Neural progenitor cell (in vitro differentiated cells): ENCODE measurements at regions not wholly inside any gene's neighbourhood (a gene's known extent, or its start where the extent isn't known, plus 50 kb on each side); places are given as distances from the start of the nearest gene placed in this dataset.
A peak's percentile ranks its signal among the peaks of the same experiment; 100 is the strongest.
"Not testable (repeated sequence)": the region's sequence is repeated elsewhere in the genome, so short reads cannot be mapped to it uniquely, and the experiment has no call there.

Experiments
- DNase-seq: peaks from one replicate; pipeline ENCODE4 v3.0.0-alpha.2; 2016; ENCODE audit warnings: low spot score
- H2AFZ ChIP-seq: fragments of 200-600 bp; sonication (generic); replicated peaks from 2 replicates; pipeline ENCODE4 v1.6.1; 2016; ENCODE audit warnings: antibody characterized with exemption
- H3F3A ChIP-seq: fragments of 200-600 bp; sonication (generic); 2 replicates; pipeline ENCODE4 v1.6.1; 2016; ENCODE audit warnings: antibody characterized with exemption, low read depth
- H3K27ac ChIP-seq: fragments of 200-600 bp; sonication (generic); 2 replicates; pipeline ENCODE4 v1.5.1; 2016; ENCODE audit warnings: mild to moderate bottlenecking
- H3K27me3 ChIP-seq: fragments of 200-600 bp; sonication (generic); 2 replicates; pipeline ENCODE4 v1.6.1; 2016; ENCODE audit warnings: mild to moderate bottlenecking, moderate library complexity
- H3K36me3 ChIP-seq: fragments of 200-600 bp; sonication (generic); 2 replicates; pipeline ENCODE4 v1.5.1; 2016
- H3K4me1 ChIP-seq: fragments of 200-600 bp; sonication (generic); 2 replicates; pipeline ENCODE4 v1.6.1; 2016; ENCODE audit warnings: mixed run types
- H3K4me2 ChIP-seq: fragments of 200-600 bp; sonication (generic); 2 replicates; pipeline ENCODE4 v1.6.1; 2016
- H3K4me3 ChIP-seq: fragments of 200-600 bp; sonication (generic); 2 replicates; pipeline ENCODE4 v1.5.1; 2016
- H3K79me2 ChIP-seq: fragments of 200-600 bp; sonication (generic); 2 replicates; pipeline ENCODE4 v1.6.1; 2016; ENCODE audit warnings: low read depth
- H3K9ac ChIP-seq: fragments of 200-600 bp; sonication (generic); 2 replicates; pipeline ENCODE4 v1.6.1; 2016
- H3K9me3 ChIP-seq: fragments of 200-600 bp; sonication (generic); 2 replicates; pipeline ENCODE4 v1.5.1; 2016; ENCODE audit warnings: low read depth
- H4K20me1 ChIP-seq: fragments of 200-600 bp; sonication (generic); 2 replicates; pipeline ENCODE4 v1.6.1; 2016; ENCODE audit warnings: low read depth
- H3K27ac Mint-ChIP-seq: 3 replicates; pipeline ENCODE4 v1.8.0; 2021; ENCODE audit warnings: mixed read lengths
- H3K27me3 Mint-ChIP-seq: 2 replicates; pipeline ENCODE4 v1.8.0; 2022; ENCODE audit warnings: low read depth, mild to moderate bottlenecking, inconsistent platforms, moderate library complexity, mixed read lengths; ENCODE audit not compliant: insufficient read depth
- H3K36me3 Mint-ChIP-seq: 3 replicates; pipeline ENCODE4 v1.8.0; 2021; ENCODE audit warnings: mixed read lengths
- H3K4me1 Mint-ChIP-seq: 3 replicates; pipeline ENCODE4 v1.8.0; 2021; ENCODE audit warnings: mixed read lengths
- H3K4me3 Mint-ChIP-seq: 3 replicates; pipeline ENCODE4 v1.8.0; 2021; ENCODE audit warnings: mild to moderate bottlenecking, moderate library complexity, mixed read lengths
- H3K9me3 Mint-ChIP-seq: 3 replicates; pipeline ENCODE4 v1.8.0; 2020; ENCODE audit warnings: mixed read lengths
- EZH2 ChIP-seq: fragments of 200-600 bp; sonication (generic); IDR thresholded peaks from 2 replicates; pipeline ENCODE4 v1.6.1; 2017; ENCODE audit warnings: antibody characterized with exemption, mild to moderate bottlenecking, moderate library complexity
- EZH2phosphoT487 ChIP-seq: fragments of 200-600 bp; sonication (generic); IDR thresholded peaks from 2 replicates; pipeline ENCODE4 v1.6.1; 2017; ENCODE audit warnings: antibody characterized with exemption
- TF ChIP-seq, protein P1 (sequence below): fragments of 200-600 bp; sonication (generic); IDR thresholded peaks from 2 replicates; pipeline ENCODE4 v1.5.1; 2017; ENCODE audit warnings: antibody characterized with exemption, mild to moderate bottlenecking

DNA sequence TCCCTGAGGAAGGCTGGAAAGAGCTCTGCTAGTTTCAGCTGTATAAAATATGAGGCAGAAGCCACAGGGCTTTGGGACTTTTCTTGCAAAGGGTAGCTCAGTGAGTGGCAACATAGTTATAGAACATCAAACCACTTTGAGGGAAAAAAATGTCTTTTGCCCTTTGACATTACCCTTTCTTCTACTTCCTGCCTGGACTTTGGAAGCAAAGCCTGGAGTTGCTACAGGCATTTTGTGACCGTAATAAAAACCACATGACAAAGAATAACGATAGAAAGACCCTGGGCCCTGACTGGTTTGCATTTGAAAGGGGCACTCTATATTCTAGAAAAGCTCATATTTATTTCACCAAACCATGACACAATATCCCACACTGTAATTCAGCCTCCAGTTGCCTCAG lies 440.9 kb downstream of the DIRAS2 start:
- Histone ChIP-seq H3K36me3 (no peaks in the 10 kb centered on the region), H3K27ac (no peak overlapping the region), H3F3A (no peaks in the 10 kb centered on the region), H3K4me1 (no peaks in the 10 kb centered on the region), H3K4me3 (no peak overlapping the region), H3K4me2 (no peak overlapping the region), H3K79me2 (no peaks in the 10 kb centered on the region), H3K9me3 (no peaks in the 10 kb centered on the region), H3K9ac (no peak overlapping the region), H4K20me1 (no peaks in the 10 kb centered on the region), H2AFZ (peak overlapping the region; percentile 68), H3K27me3 (no peaks in the 10 kb centered on the region)
- H3K36me3 Mint-ChIP-seq, result no peaks in the 10 kb centered on the region
- H3K27me3 Mint-ChIP-seq, result peaks cover 4% of the 10 kb centered on the region
- H3K4me3 Mint-ChIP-seq, result no peak overlapping the region
- no peak for TF ChIP-seq EZH2phosphoT487
- TF ChIP-seq EZH2, result no peak
- TF ChIP-seq, protein P1, sequence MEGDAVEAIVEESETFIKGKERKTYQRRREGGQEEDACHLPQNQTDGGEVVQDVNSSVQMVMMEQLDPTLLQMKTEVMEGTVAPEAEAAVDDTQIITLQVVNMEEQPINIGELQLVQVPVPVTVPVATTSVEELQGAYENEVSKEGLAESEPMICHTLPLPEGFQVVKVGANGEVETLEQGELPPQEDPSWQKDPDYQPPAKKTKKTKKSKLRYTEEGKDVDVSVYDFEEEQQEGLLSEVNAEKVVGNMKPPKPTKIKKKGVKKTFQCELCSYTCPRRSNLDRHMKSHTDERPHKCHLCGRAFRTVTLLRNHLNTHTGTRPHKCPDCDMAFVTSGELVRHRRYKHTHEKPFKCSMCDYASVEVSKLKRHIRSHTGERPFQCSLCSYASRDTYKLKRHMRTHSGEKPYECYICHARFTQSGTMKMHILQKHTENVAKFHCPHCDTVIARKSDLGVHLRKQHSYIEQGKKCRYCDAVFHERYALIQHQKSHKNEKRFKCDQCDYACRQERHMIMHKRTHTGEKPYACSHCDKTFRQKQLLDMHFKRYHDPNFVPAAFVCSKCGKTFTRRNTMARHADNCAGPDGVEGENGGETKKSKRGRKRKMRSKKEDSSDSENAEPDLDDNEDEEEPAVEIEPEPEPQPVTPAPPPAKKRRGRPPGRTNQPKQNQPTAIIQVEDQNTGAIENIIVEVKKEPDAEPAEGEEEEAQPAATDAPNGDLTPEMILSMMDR, result no peak
- DNase-seq, result no peak
- no peak overlapping the region for H3K27ac Mint-ChIP-seq
- peaks cover 6% of the 10 kb centered on the region for H3K9me3 Mint-ChIP-seq
- peaks cover 14% of the 10 kb centered on the region for H3K4me1 Mint-ChIP-seq

DNA sequence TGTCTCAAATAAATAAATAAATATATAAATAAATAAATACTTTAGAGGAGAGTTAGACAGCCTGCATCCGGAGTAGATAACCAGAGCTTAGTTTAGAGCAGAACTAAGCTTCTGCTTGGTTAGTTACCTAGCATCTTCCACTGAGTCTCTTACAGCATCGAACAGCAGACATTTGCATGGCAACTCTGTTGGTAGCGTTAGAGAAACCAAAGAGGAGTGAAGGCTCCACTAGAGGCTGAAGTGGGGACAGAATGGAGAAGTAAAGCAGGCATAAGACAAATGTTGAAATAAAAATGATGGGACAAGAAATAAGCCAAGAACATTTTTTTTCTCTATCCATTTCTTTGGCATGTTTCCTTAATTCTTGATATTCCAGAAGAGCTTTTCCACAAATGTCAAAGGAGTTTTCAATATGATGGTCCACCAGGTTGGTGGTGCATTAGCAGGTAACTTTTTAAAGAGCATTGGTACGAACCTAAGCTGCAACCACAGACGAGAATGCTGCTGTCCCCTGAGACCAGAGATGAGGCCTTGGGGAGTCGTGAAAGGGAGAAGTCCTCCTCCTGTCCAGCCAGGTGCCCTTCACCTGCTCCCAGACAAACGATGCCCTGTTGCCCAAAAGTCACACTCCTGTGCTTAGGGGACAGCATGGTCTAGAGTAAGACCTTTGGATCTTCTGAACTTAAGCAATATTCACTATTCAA lies 438.3 kb downstream of the DIRAS2 start:
- H3K4me3 Mint-ChIP-seq, result no peak overlapping the region
- Histone ChIP-seq H3K9ac (no peak overlapping the region), H3K9me3 (no peaks in the 10 kb centered on the region), H3F3A (no peaks in the 10 kb centered on the region), H3K27ac (no peak overlapping the region), H3K4me2 (no peak overlapping the region), H3K36me3 (no peaks in the 10 kb centered on the region), H2AFZ (no peak overlapping the region), H3K79me2 (no peaks in the 10 kb centered on the region), H3K4me1 (no peaks in the 10 kb centered on the region), H4K20me1 (no peaks in the 10 kb centered on the region), H3K4me3 (no peak overlapping the region), H3K27me3 (no peaks in the 10 kb centered on the region)
- H3K27me3 Mint-ChIP-seq, result peaks cover 4% of the 10 kb centered on the region
- peaks cover 14% of the 10 kb centered on the region for H3K4me1 Mint-ChIP-seq
- DNase-seq, result no peak
- TF ChIP-seq, protein P1, result no peak
- TF ChIP-seq EZH2, result no peak
- no peak for TF ChIP-seq EZH2phosphoT487
- H3K9me3 Mint-ChIP-seq, result no peaks in the 10 kb centered on the region
- H3K27ac Mint-ChIP-seq, result no peak overlapping the region
- H3K36me3 Mint-ChIP-seq, result no peaks in the 10 kb centered on the region

DNA sequence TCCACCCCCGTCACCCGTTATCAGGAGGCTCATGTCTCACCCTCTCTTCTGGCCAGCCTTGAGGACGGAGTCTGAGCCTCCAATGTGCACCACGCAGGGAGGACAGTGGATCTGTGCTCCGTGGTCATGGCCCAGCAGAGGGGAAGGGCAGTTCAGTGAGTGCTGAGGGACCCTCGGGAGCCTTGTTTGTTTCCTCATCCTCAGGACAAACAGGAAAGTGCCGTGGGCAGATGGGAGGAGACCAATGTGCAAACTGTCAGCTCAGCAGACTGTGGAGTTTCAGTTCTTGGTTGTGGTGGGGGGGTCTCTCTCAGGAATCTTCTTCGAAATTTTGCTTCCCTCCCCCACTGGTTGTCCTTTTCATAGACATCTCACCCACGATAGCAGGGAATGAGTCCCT lies 429.6 kb downstream of the DIRAS2 start:
- not testable (repeated sequence) for H3K4me1 ChIP-seq, H3K27me3 ChIP-seq, H3K79me2 ChIP-seq, H3K27me3 Mint-ChIP-seq, H3K27ac ChIP-seq, H3K9ac ChIP-seq, H3K27ac Mint-ChIP-seq, H3K36me3 Mint-ChIP-seq, H3F3A ChIP-seq, H2AFZ ChIP-seq, H3K4me3 Mint-ChIP-seq, H3K4me2 ChIP-seq, H3K4me3 ChIP-seq, H4K20me1 ChIP-seq, H3K9me3 Mint-ChIP-seq, H3K36me3 ChIP-seq, DNase-seq, H3K4me1 Mint-ChIP-seq, H3K9me3 ChIP-seq

DNA sequence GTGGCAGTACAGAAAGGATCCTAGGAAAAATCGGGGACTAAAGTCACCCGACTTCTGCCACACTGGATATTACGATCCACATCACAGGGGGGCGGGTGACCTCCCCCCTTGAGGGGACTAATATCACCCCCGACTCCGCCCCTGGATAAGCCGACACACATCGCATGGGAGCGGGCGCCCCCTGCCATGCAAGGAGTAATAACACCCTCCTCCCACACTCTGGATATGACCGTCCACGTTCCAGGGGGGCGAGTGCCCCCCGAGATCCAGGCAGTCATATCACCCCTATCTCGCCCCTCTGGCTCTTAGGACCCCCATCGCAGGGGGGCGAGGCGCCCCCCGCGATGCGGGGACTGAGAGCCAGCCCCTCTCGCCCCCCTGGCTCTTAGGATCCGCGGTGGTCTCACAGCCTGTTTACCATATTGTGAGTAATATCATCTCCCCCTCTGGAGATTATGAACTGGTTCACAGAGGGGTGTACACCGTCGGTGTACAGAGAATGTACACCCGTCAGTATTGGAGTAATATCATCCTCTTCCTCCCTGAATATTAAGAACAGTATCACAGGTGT lies 423.0 kb downstream of the DIRAS2 start:
- no peaks in the 10 kb centered on the region for H4K20me1 ChIP-seq
- peak; percentile 76 for DNase-seq
- H3K27me3 Mint-ChIP-seq, result peaks cover 7% of the 10 kb centered on the region
- no peak overlapping the region for H3K27ac ChIP-seq
- H3K9me3 ChIP-seq, result no peaks in the 10 kb centered on the region
- H3K4me1 Mint-ChIP-seq, result peaks cover 6% of the 10 kb centered on the region
- no peaks in the 10 kb centered on the region for H3F3A ChIP-seq
- no peaks in the 10 kb centered on the region for H3K36me3 Mint-ChIP-seq
- H3K4me2 ChIP-seq, result peak overlapping the region; percentile 78
- H3K4me3 Mint-ChIP-seq, result no peak overlapping the region
- H3K36me3 ChIP-seq, result no peaks in the 10 kb centered on the region
- no peak overlapping the region for H3K9ac ChIP-seq
- TF ChIP-seq EZH2 (no peak), EZH2phosphoT487 (no peak)
- TF ChIP-seq, protein P1, result peak; percentile 76
- H3K9me3 Mint-ChIP-seq, result peaks cover 13% of the 10 kb centered on the region
- no peaks in the 10 kb centered on the region for H3K79me2 ChIP-seq
- H3K27ac Mint-ChIP-seq, result no peak overlapping the region
- H3K4me3 ChIP-seq, result peak overlapping the region; percentile 48
- H3K4me1 ChIP-seq, result no peaks in the 10 kb centered on the region
- H3K27me3 ChIP-seq, result peaks cover 9% of the 10 kb centered on the region
- peak overlapping the region; percentile 99 for H2AFZ ChIP-seq

DNA sequence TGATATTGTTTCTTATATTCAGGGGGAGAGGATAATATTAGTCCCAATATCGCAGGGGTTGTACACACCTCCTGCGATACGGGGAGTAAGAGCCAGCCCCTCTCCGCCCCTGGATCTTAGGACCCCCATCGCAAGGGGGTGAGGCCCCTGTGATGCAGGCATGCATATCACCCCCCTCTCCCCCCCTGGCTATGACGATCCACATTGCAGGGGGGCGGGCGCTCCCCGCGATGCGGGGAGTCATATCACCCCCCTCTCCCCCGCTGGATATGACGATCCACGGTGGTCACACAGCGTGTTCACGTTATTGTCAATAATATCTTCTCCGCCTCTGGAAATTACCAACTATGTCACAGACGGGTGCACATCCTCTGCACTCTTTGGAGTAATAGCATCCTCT lies 420.7 kb downstream of the DIRAS2 start:
- H3K27ac ChIP-seq, H3K4me1 Mint-ChIP-seq, H3K36me3 Mint-ChIP-seq, H4K20me1 ChIP-seq, H3K4me2 ChIP-seq, H3K27ac Mint-ChIP-seq, H3K36me3 ChIP-seq, H3K9ac ChIP-seq, DNase-seq, H3K9me3 ChIP-seq, H3K79me2 ChIP-seq, H3F3A ChIP-seq, H3K4me3 Mint-ChIP-seq, H3K9me3 Mint-ChIP-seq, H3K4me3 ChIP-seq, H3K27me3 Mint-ChIP-seq, H3K27me3 ChIP-seq, H3K4me1 ChIP-seq, H2AFZ ChIP-seq: not testable (repeated sequence)
